H1 (cell line): ENCODE measurements at regions not wholly inside any gene's neighbourhood (a gene's known extent, or its start where the extent isn't known, plus 50 kb on each side); places are given as distances from the start of the nearest gene placed in this dataset.

Experiments used
- BRCA1 ChIP-seq: IDR thresholded peaks from 2 replicates; pipeline ENCODE4 v1.6.1; 2012; ENCODE audit warnings: low read depth, low read length, improper control_type of control experiment
- CTCF ChIP-seq, 3 experiments: IDR thresholded peaks; 1 replicate in 2 of 3; 2 replicates in 1 of 3; pipeline versions ENCODE4 v1.5.1 to v1.6.1; 2011; ENCODE audit warnings: low read length in 3 of 3, mild to moderate bottlenecking in 3 of 3, inconsistent platforms in 2 of 3, low read depth in 1 of 3, moderate library complexity in 1 of 3; ENCODE audit not compliant: insufficient read depth in 1 of 3; ENCODE audit errors: control extremely low read depth in 1 of 3
- EGR1 ChIP-seq: IDR thresholded peaks from 2 replicates; pipeline ENCODE4 v1.6.1; 2011; ENCODE audit warnings: low read depth, low read length, borderline replicate concordance
- EZH2 ChIP-seq: fragments of 200-600 bp; sonication (generic); IDR thresholded peaks from 2 replicates; pipeline ENCODE4 v1.7.1; 2012; ENCODE audit warnings: low read depth, mild to moderate bottlenecking, moderate library complexity, low read length, inconsistent platforms; ENCODE audit not compliant: severe bottlenecking
- GABPA ChIP-seq: IDR thresholded peaks from 2 replicates; pipeline ENCODE4 v1.6.1; 2011; ENCODE audit warnings: mild to moderate bottlenecking, low read length, moderate library complexity, borderline replicate concordance; ENCODE audit not compliant: insufficient read depth
- HDAC2 ChIP-seq, 2 experiments: fragments of 300-600 bp in 1 of 2; sonication (generic) in 1 of 2; IDR thresholded peaks; 2 replicates each; pipeline ENCODE4 v1.6.1; 2011 to 2012; ENCODE audit warnings: low read depth in 2 of 2, low read length in 2 of 2, mild to moderate bottlenecking in 2 of 2, moderate library complexity in 2 of 2, borderline replicate concordance in 1 of 2, inconsistent platforms in 1 of 2
- KDM4A ChIP-seq: IDR thresholded peaks from one replicate; pipeline ENCODE4 v1.7.1; 2012; ENCODE audit warnings: low read depth, mild to moderate bottlenecking, moderate library complexity, low read length, inconsistent platforms; ENCODE audit not compliant: severe bottlenecking
- KDM5A ChIP-seq: fragments of 200-600 bp; IDR thresholded peaks from 2 replicates; pipeline ENCODE4 v1.7.1; 2012; ENCODE audit warnings: mild to moderate bottlenecking, low read length, inconsistent platforms, mixed read lengths
- POLR2A ChIP-seq, 2 experiments: IDR thresholded peaks; 1 replicate in 1 of 2; 2 replicates in 1 of 2; pipeline ENCODE4 v1.6.1; 2011; ENCODE audit warnings: low read depth in 2 of 2, low read length in 2 of 2, mild to moderate bottlenecking in 2 of 2; ENCODE audit errors: control extremely low read depth in 1 of 2
- POLR2AphosphoS5 ChIP-seq: IDR thresholded peaks from 2 replicates; pipeline ENCODE4 v1.6.1; 2011; ENCODE audit warnings: low read depth, low read length
- RAD21 ChIP-seq, 2 experiments: IDR thresholded peaks in 1 of 2; conservative IDR thresholded peaks in 1 of 2; 2 replicates each; pipeline ENCODE4 v1.6.1; 2011; ENCODE audit warnings: low read depth in 2 of 2, low read length in 2 of 2, improper control_type of control experiment in 1 of 2, inconsistent platforms in 1 of 2, mild to moderate bottlenecking in 1 of 2, moderate library complexity in 1 of 2
- SIX5 ChIP-seq: IDR thresholded peaks from 2 replicates; pipeline ENCODE4 v1.6.1; 2011; ENCODE audit warnings: mild to moderate bottlenecking, low read depth, low read length
- TCF12 ChIP-seq: IDR thresholded peaks from 2 replicates; pipeline ENCODE4 v1.6.1; 2011; ENCODE audit warnings: low read depth, mild to moderate bottlenecking, low read length
- ZNF274 ChIP-seq: IDR thresholded peaks from 2 replicates; pipeline ENCODE4 v1.7.0; 2012; ENCODE audit warnings: low read length, borderline replicate concordance; ENCODE audit errors: extremely low read depth

- TF ChIP-seq SIX5 (no peak), CTCF (IDR thresholded peaks at IDR 0.05; ENCODE audit: control extremely low read depth in 1 of 3, insufficient read depth in 1 of 3, low read depth in 1 of 3, low read length in 3 of 3) (no peak), POLR2A (IDR thresholded peaks at IDR 0.05; ENCODE audit: control extremely low read depth in 1 of 2, low read depth in 2 of 2, low read length in 2 of 2) (no peak), HDAC2 (IDR thresholded peaks at IDR 0.05; ENCODE audit: borderline replicate concordance in 1 of 2, low read depth in 2 of 2, low read length in 2 of 2) (no peak), ZNF274 (no peak), TCF12 (no peak), POLR2AphosphoS5 (no peak), RAD21 (IDR thresholded peaks at IDR 0.05 in 1 of 2, conservative IDR thresholded peaks at IDR 0.05 in 1 of 2; ENCODE audit: low read depth in 2 of 2, low read length in 2 of 2) (peak in 1 of 2 experiments; percentile 25; a peak in 2 of 4 replicates), KDM5A (no peak), EZH2 (no peak), GABPA (no peak), KDM4A (no peak), EGR1 (no peak), BRCA1 (no peak)
Measured at GRCh38 chr5:158165647-158166046, 306.7 kb upstream of the CLINT1 start.
